Brain microvascular endothelial cell (primary cell): ENCODE measurements at regions not wholly inside any gene's neighbourhood (a gene's known extent, or its start where the extent isn't known, plus 50 kb on each side); places are given as distances from the start of the nearest gene placed in this dataset.

Experiments used
- DNase-seq: peaks from one replicate; pipeline ENCODE4 v3.0.0-alpha.2; 2020
- H3K27ac ChIP-seq: fragments of 250-450 bp; sonication (Bioruptor Pico); 2 replicates; pipeline ENCODE4 v1.5.1; 2020; ENCODE audit warnings: mild to moderate bottlenecking, moderate library complexity
- H3K27me3 ChIP-seq: fragments of 250-450 bp; sonication (Bioruptor Pico); replicated peaks from 2 replicates; pipeline ENCODE4 v1.5.1; 2020; ENCODE audit warnings: mild to moderate bottlenecking
- H3K36me3 ChIP-seq: fragments of 250-450 bp; sonication (Bioruptor Pico); replicated peaks from 2 replicates; pipeline ENCODE4 v1.5.1; 2020; ENCODE audit warnings: mild to moderate bottlenecking
- H3K4me3 ChIP-seq: 2 replicates; pipeline ENCODE4 v1.5.1; 2011; ENCODE audit warnings: low read depth, mild to moderate bottlenecking, control low read depth, low read length, moderate library complexity
- CTCF ChIP-seq: IDR thresholded peaks from 2 replicates; pipeline ENCODE4 v1.5.1; 2011; ENCODE audit warnings: low read depth, mild to moderate bottlenecking, moderate library complexity, low read length, control low read depth, inconsistent platforms; ENCODE audit errors: missing control alignments
- in situ Hi-C: cut with HindIII; loops from 2 replicates; pipeline ENCODE4 v1.10.0; 2017; ENCODE audit warnings: low sequenced_read_pairs, low pct_ligation_motif_present

- DNase-seq = no peak
- in situ Hi-C loops = no loop called here
- TF ChIP-seq CTCF = no peak
- Histone ChIP-seq H3K27me3 (no peaks in the 10 kb centered on the region), H3K4me3 (no peak overlapping the region), H3K36me3 (no peaks in the 10 kb centered on the region), H3K27ac (no peak overlapping the region)
Measured at GRCh38 chr4:15158406-15159091, 156.3 kb downstream of the CPEB2 start.

- no peak for DNase-seq
- no peaks in the 10 kb centered on the region for H3K36me3 ChIP-seq
- in situ Hi-C loops = no loop called here
Measured at GRCh38 chr4:15159477-15160019, 157.3 kb downstream of the CPEB2 start.

GRCh38 chr4:15161439-15161838, 159.2 kb downstream of the CPEB2 start:
- TF ChIP-seq CTCF = no peak
- in situ Hi-C loops = no loop called here
- no peak for DNase-seq
- Histone ChIP-seq H3K4me3 (no peak overlapping the region), H3K27me3 (no peaks in the 10 kb centered on the region), H3K27ac (no peak overlapping the region), H3K36me3 (no peaks in the 10 kb centered on the region)

More at GRCh38 chr4:15159477-15160019, 157.3 kb downstream of the CPEB2 start:
- no peak overlapping the region for H3K4me3 ChIP-seq
- no peak for TF ChIP-seq CTCF
- H3K27me3 ChIP-seq = no peaks in the 10 kb centered on the region
- no peak overlapping the region for H3K27ac ChIP-seq

GRCh38 chr4:15162046-15162445, 159.8 kb downstream of the CPEB2 start:
- no peak for TF ChIP-seq CTCF
- in situ Hi-C loops = no loop called here

GRCh38 chr4:15162465-15163283, 160.4 kb downstream of the CPEB2 start:
- Histone ChIP-seq H3K27ac (no peak overlapping the region), H3K4me3 (no peak overlapping the region), H3K27me3 (no peaks in the 10 kb centered on the region), H3K36me3 (no peaks in the 10 kb centered on the region)
- DNase-seq = no peak
- in situ Hi-C loops = no loop called here
- peak; percentile 57 for TF ChIP-seq CTCF

More at GRCh38 chr4:15162046-15162445, 159.8 kb downstream of the CPEB2 start:
- Histone ChIP-seq H3K36me3 (no peaks in the 10 kb centered on the region), H3K4me3 (no peak overlapping the region), H3K27ac (no peak overlapping the region), H3K27me3 (no peaks in the 10 kb centered on the region)
- DNase-seq = no peak
